ENCODE measurements at regions not wholly inside any gene's neighbourhood (a gene's known extent, or its start where the extent isn't known, plus 50 kb on each side); places are given as distances from the start of the nearest gene placed in this dataset.

- no peak for TF ChIP-seq POLR2A (IDR thresholded peaks at IDR 0.05; ENCODE audit: low read depth, low read length)
- TF ChIP-seq POLR2AphosphoS5 (IDR thresholded peaks at IDR 0.05; ENCODE audit: insufficient read depth, low read depth, low read length) = no peak
- TF ChIP-seq, protein P1, sequence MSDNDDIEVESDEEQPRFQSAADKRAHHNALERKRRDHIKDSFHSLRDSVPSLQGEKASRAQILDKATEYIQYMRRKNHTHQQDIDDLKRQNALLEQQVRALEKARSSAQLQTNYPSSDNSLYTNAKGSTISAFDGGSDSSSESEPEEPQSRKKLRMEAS (IDR thresholded peaks at IDR 0.05; ENCODE audit: insufficient read depth, insufficient read length) = no peak
- TF ChIP-seq EZH2 (IDR thresholded peaks at IDR 0.05; ENCODE audit: borderline replicate concordance, low read depth, low read length, severe bottlenecking) = no peak
- TF ChIP-seq GATA2 (IDR thresholded peaks at IDR 0.05; ENCODE audit: insufficient read depth, insufficient read length, low read depth, low read length) = no peak
- TF ChIP-seq CTCF (IDR thresholded peaks at IDR 0.05; ENCODE audit: extremely low read depth in 1 of 2, insufficient read depth in 1 of 2, low read depth in 1 of 2, low read length in 2 of 2) = no peak
- TF ChIP-seq JUN (IDR thresholded peaks at IDR 0.05; ENCODE audit: borderline replicate concordance, insufficient read depth, insufficient read length, low read depth) = no peak
- no peak for TF ChIP-seq MYC (IDR thresholded peaks at IDR 0.05; ENCODE audit: low read depth, low read length)
- no peak for TF ChIP-seq FOS (IDR thresholded peaks at IDR 0.05; ENCODE audit: borderline replicate concordance, insufficient read depth, low read length)
- FAIRE-seq (no peak), DNase-seq (ENCODE audit: low read depth, low spot score) (no peak)
- Histone ChIP-seq H3K9me1 (replicated peaks; ENCODE audit: control insufficient read depth, extremely low read depth, insufficient read depth, low read length) (no peaks in the 10 kb centered on the region), H3K9me3 (replicated peaks; ENCODE audit: control insufficient read depth, insufficient read depth, low read length) (no peaks in the 10 kb centered on the region), H3K36me3 (ENCODE audit: control insufficient read depth in 2 of 2, extremely low read depth in 1 of 2, insufficient read depth in 2 of 2, low read length in 2 of 2) (no peaks in the 10 kb centered on the region), H3K27me3 (ENCODE audit: control insufficient read depth in 2 of 2, insufficient read depth in 2 of 2, low read length in 2 of 2) (peaks cover 0 to 2% of the 10 kb centered on the region in 2 experiments), H3K4me1 (ENCODE audit: control insufficient read depth, extremely low read depth, insufficient read depth, low read length) (peaks cover 2% of the 10 kb centered on the region), H3K27ac (ENCODE audit: insufficient read depth, low read depth, low read length) (no peak overlapping the region), H4K20me1 (replicated peaks; ENCODE audit: control insufficient read depth, extremely low read depth, insufficient read depth, low read length) (no peaks in the 10 kb centered on the region), H3K4me3 (replicated peaks in 1 of 3; ENCODE audit: insufficient read depth in 1 of 3, low read depth in 1 of 3, low read length in 3 of 3) (no peak overlapping the region), H2AFZ (ENCODE audit: low read depth, low read length) (no peak overlapping the region), H3K79me2 (ENCODE audit: control insufficient read depth, insufficient read depth, low read length) (no peaks in the 10 kb centered on the region), H3K9ac (replicated peaks; ENCODE audit: extremely low read depth, insufficient read depth, low read length) (no peak overlapping the region), H3K4me2 (ENCODE audit: insufficient read depth, low read length) (no peak overlapping the region)
- ChIA-PET CTCF (no interaction called here), POLR2A (no interaction called here)
- dilution Hi-C loops (cut with MboI; ENCODE audit: extremely low pct_ligation_motif_present, low sequenced_read_pairs) (no loop called here), intact Hi-C loops (cut with micrococcal nuclease) (no loop called here)
- no TSS peak for BruUV-seq (replicated peaks)
Observed at GRCh38 chrX:40470830-40471429, 109.8 kb upstream of the ATP6AP2 start.

All from endothelial cell of umbilical vein (primary cell).